Tibial artery (tissue), 4 donors: ENCODE measurements at regions not wholly inside any gene's neighbourhood (a gene's known extent, or its start where the extent isn't known, plus 50 kb on each side); places are given as distances from the start of the nearest gene placed in this dataset.

Experiments
- DNase-seq, 2 donors: peaks; one replicate each; pipeline ENCODE4 v3.0.0-alpha.2; 2019
- H3K27ac ChIP-seq, 2 donors: fragments of 200-600 bp; sonication (generic) in 1 of 2; 1 replicate in 1 of 2; 2 replicates in 1 of 2; pipeline ENCODE4 v1.5.1; 2018 to 2019; ENCODE audit warnings: mild to moderate bottlenecking in 1 of 2
- H3K27me3 ChIP-seq, 2 donors: fragments of 200-600 bp; sonication (generic) in 1 of 2; one replicate each; pipeline versions ENCODE4 v1.5.1 to v1.6.0; 2016 to 2019
- H3K36me3 ChIP-seq, 3 donors: fragments of 200-600 bp; sonication (generic) in 2 of 3; one replicate each; pipeline ENCODE4 v1.5.1; 2016 to 2019; ENCODE audit warnings: mild to moderate bottlenecking in 2 of 3
- H3K4me1 ChIP-seq, 4 donors: fragments of 200-600 bp; sonication (generic) in 2 of 4; 1 replicate in 3 of 4; 2 replicates in 1 of 4; pipeline ENCODE4 v1.5.1; 2016 to 2019
- H3K4me3 ChIP-seq, 2 donors: fragments of 200-600 bp; sonication (generic) in 1 of 2; 1 replicate in 1 of 2; 2 replicates in 1 of 2; pipeline ENCODE4 v1.5.1; 2018 to 2019; ENCODE audit warnings: mild to moderate bottlenecking in 2 of 2
- H3K9me3 ChIP-seq, 3 donors: fragments of 200-600 bp; sonication (generic) in 1 of 3; one replicate each; pipeline ENCODE4 v1.5.1; 2016 to 2019
- intact Hi-C: fragments of 100-400 bp; cut with DNase I; formaldehyde crosslinking; loops from one replicate; pipeline ENCODE4 v1.15.0; 2023; ENCODE audit warnings: low total_unique reads
- TF ChIP-seq, protein P1 (sequence below), 2 experiments: fragments of 200-600 bp in 1 of 2; fragments of 450-650 bp in 1 of 2; IDR thresholded peaks; one replicate each; pipeline ENCODE4 v1.5.1; 2017 to 2019; ENCODE audit warnings: antibody characterized with exemption in 2 of 2, mild to moderate bottlenecking in 1 of 2, moderate library complexity in 1 of 2

DNA sequence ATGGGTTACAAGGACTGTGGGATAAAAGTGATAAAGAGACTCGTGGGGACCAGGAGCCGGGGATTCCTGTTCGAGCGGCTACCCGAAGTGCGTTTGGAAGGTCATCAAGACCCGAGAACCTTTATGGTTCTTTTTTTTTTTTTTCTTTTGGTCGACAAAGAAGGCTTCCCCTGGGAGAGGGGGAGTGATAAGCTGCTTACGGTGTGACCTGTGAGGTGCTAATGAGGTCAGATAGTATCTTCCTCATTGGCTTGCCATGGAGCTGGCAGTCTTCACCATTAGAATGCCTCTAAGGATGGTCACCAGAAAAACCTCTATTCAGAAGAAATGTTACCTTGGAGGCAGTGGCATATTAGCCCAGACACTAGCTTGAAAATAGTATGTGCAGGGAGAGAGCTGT is 92.3 kb upstream of the STEAP4 start:
- TF ChIP-seq, protein P1, sequence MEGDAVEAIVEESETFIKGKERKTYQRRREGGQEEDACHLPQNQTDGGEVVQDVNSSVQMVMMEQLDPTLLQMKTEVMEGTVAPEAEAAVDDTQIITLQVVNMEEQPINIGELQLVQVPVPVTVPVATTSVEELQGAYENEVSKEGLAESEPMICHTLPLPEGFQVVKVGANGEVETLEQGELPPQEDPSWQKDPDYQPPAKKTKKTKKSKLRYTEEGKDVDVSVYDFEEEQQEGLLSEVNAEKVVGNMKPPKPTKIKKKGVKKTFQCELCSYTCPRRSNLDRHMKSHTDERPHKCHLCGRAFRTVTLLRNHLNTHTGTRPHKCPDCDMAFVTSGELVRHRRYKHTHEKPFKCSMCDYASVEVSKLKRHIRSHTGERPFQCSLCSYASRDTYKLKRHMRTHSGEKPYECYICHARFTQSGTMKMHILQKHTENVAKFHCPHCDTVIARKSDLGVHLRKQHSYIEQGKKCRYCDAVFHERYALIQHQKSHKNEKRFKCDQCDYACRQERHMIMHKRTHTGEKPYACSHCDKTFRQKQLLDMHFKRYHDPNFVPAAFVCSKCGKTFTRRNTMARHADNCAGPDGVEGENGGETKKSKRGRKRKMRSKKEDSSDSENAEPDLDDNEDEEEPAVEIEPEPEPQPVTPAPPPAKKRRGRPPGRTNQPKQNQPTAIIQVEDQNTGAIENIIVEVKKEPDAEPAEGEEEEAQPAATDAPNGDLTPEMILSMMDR (IDR thresholded peaks at IDR 0.05): no peak
- H3K4me1 ChIP-seq: no peaks in the 10 kb centered on the region
- H3K4me3 ChIP-seq: no peak overlapping the region
- intact Hi-C loops: no loop called here
- H3K9me3 ChIP-seq: no peaks in the 10 kb centered on the region
- H3K36me3 ChIP-seq: no peaks in the 10 kb centered on the region
- no peak for DNase-seq
- no peak overlapping the region for H3K27ac ChIP-seq
- H3K27me3 ChIP-seq: no peaks in the 10 kb centered on the region

DNA sequence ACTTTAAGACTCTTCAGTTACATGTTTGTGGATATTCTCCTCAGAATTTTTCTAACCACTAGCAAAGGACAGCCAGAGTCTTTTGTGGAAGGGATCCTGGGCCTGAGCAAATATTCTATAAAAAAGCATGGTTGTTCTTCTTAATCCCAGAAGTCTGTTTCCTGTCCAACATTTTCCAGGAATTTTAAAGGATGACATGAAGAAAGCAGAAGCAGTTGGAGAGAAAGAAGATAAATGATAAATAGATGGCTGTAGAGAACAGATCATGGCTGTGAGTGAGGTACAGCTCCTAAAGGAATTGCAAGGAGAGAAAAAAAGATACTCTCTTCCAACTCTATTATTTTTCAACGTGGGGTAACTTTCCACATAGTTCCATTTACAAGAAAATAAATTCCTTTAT is 91.8 kb upstream of the STEAP4 start:
- Histone ChIP-seq H3K4me1 (no peaks in the 10 kb centered on the region), H3K27ac (no peak overlapping the region), H3K27me3 (no peaks in the 10 kb centered on the region), H3K9me3 (no peaks in the 10 kb centered on the region), H3K4me3 (no peak overlapping the region), H3K36me3 (no peaks in the 10 kb centered on the region)
- DNase-seq: no peak
- intact Hi-C loops: no loop called here
- TF ChIP-seq, protein P1 (IDR thresholded peaks at IDR 0.05): no peak

DNA sequence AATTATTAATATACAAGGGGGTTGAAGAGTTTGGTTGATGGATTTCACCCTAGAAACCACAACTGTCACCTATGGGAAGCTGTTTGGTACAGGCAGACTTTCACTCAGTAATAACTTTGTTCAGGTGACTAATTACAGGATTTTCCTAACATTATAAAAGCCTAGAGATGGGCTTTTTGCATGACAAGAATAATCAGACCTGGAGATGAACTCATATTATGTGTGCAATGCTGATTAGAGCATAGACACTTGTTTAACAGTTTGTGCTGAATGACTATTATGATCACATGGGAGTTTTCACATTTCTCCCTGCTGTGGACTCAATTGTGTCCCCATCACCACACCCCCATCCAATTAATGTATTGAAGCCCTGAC is 90.2 kb upstream of the STEAP4 start:
- H3K4me1 ChIP-seq: no peaks in the 10 kb centered on the region
- H3K27ac ChIP-seq: no peak overlapping the region
- H3K9me3 ChIP-seq: no peaks in the 10 kb centered on the region
- TF ChIP-seq, protein P1 (IDR thresholded peaks at IDR 0.05): no peak
- intact Hi-C loops: no loop called here
- no peaks in the 10 kb centered on the region for H3K36me3 ChIP-seq
- H3K4me3 ChIP-seq: no peak overlapping the region
- DNase-seq: no peak
- no peaks in the 10 kb centered on the region for H3K27me3 ChIP-seq

DNA sequence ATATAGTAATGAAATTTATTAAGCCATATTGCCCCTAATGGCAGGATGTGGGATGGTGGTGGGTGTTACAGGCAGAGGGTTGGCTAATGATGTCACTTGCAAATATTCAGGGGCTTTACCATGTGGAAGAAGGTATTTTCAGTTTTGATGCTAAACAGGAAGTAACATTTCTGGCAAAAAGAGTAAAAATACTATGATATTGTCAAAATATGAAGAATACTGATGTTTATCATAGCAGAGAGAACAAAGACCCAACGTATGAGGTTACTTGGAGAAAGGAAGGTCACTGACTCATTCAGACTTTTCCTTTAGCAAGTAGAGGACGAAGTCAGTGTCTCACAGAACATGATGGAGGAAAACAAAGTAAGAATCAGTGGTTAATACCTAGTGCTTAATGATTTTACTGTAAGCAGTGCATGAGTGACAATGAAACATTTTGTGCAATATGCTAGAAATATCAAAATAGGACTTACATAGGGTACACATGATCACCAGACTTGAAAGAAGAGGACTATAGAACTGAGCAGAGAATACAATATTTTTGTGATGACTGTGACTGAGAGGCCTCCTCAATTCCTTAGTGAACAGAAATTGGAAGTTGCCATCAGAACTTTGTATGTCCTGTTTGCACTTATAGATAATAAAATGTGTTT is 89.7 kb upstream of the STEAP4 start:
- TF ChIP-seq, protein P1 (IDR thresholded peaks at IDR 0.05): no peak
- Histone ChIP-seq H3K27me3 (no peaks in the 10 kb centered on the region), H3K27ac (no peak overlapping the region), H3K9me3 (no peaks in the 10 kb centered on the region), H3K36me3 (no peaks in the 10 kb centered on the region), H3K4me1 (no peaks in the 10 kb centered on the region), H3K4me3 (no peak overlapping the region)
- intact Hi-C loops: no loop called here
- DNase-seq: no peak

DNA sequence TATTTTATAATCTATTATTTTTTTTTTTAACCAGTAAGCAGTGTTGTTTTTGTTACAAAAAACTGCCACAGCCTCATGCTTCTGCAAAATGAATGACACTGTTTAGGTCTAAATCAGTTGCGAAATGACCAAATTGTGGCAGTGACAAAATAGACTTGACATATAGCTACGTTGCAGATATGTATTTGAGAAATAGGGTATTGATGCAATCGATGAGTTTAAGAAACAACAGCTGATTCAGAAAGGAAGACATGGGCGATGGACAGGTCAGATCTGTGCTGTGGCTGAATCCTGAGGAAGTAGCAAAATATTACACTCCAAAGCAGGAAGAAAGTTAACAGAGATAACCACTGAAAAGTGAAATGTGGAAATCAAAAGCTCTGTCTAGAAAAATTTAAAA is 89.0 kb upstream of the STEAP4 start:
- H3K4me1 ChIP-seq: no peaks in the 10 kb centered on the region
- no peaks in the 10 kb centered on the region for H3K9me3 ChIP-seq
- TF ChIP-seq, protein P1 (IDR thresholded peaks at IDR 0.05): no peak
- intact Hi-C loops: no loop called here
- no peak overlapping the region for H3K4me3 ChIP-seq
- no peak overlapping the region for H3K27ac ChIP-seq
- H3K36me3 ChIP-seq: no peaks in the 10 kb centered on the region
- no peaks in the 10 kb centered on the region for H3K27me3 ChIP-seq
- DNase-seq: no peak

DNA sequence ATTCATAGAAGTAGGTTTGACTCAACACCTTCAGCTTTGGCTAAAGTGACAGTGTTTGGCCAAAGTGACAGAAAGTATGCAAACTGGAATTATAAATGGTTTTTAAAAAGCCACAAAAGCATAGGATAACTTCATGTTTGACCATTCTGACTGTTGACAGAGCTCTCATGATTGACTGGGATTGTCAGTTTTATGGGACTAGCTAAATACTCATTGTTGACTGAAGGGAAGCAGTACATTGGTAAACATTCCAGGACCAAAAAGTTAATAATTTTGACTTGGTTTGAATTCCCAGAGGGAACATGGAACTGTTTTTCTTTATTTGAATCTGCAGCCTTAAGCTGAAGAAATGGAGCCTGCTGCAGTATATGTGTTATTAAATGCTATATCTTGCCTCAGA is 84.6 kb upstream of the STEAP4 start:
- no peaks in the 10 kb centered on the region for H3K9me3 ChIP-seq
- no peak overlapping the region for H3K27ac ChIP-seq
- H3K27me3 ChIP-seq: no peaks in the 10 kb centered on the region
- H3K4me3 ChIP-seq: no peak overlapping the region
- H3K36me3 ChIP-seq: no peaks in the 10 kb centered on the region
- TF ChIP-seq, protein P1 (IDR thresholded peaks at IDR 0.05): no peak
- no peak for DNase-seq
- no peaks in the 10 kb centered on the region for H3K4me1 ChIP-seq
- intact Hi-C loops: no loop called here
